OCI-LY1 (cell line): ENCODE measurements at regions not wholly inside any gene's neighbourhood (a gene's known extent, or its start where the extent isn't known, plus 50 kb on each side); places are given as distances from the start of the nearest gene placed in this dataset.

Source experiments
- CTCF ChIP-seq: fragments of 200-600 bp; sonication (generic), shearing (Covaris generic); IDR thresholded peaks from 2 replicates; pipeline ENCODE4 v1.5.1; 2017; ENCODE audit warnings: mild to moderate bottlenecking, antibody characterized with exemption, low read length, moderate library complexity, mixed read lengths
- EZH2 ChIP-seq: fragments of 200-600 bp; sonication (generic), shearing (Covaris generic); IDR thresholded peaks from 2 replicates; pipeline ENCODE4 v1.8.0; 2017; ENCODE audit warnings: borderline replicate concordance, mixed run types, mild to moderate bottlenecking, antibody characterized with exemption, low read length, moderate library complexity, mixed read lengths

GRCh38 chr7:153522261-153522660, 529.9 kb upstream of the DPP6 start:
- TF ChIP-seq CTCF, result no peak
- TF ChIP-seq EZH2, result no peak
